IMR-90 (cell line): ENCODE measurements at regions not wholly inside any gene's neighbourhood (a gene's known extent, or its start where the extent isn't known, plus 50 kb on each side); places are given as distances from the start of the nearest gene placed in this dataset.
A peak's percentile ranks its signal among the peaks of the same experiment; 100 is the strongest.

ENCODE experiments used
- ATAC-seq: fragments of 200-7000 bp; cut with Tn5 transposase; 2 replicates; pipeline ENCODE4 v1.9.1; 2020; ENCODE audit warnings: low read depth, mild to moderate bottlenecking, moderate library complexity
- BruUV-seq: library from RNA; stranded (reverse); fragments of 400-500 nt; replicated peaks from 2 replicates; lab custom pipeline; 2021; lab: Mats Ljungman, UMichigan
- CTCF ChIA-PET: fragments of 300-600 bp; formaldehyde crosslinking; extraction: SDS; loops from one replicate; lab custom pipeline; 2021; ENCODE audit warnings: antibody characterized with exemption; lab: Yijun Ruan, JAX
- POLR2A ChIA-PET: fragments of 300-600 bp; sonication (Branson Sonifier 250); formaldehyde crosslinking; loops from one replicate; lab custom pipeline; 2022; ENCODE audit warnings: antibody characterized with exemption; ENCODE audit not compliant: unreplicated experiment; lab: Charles Lee
- DNase-seq: peaks from one replicate; pipeline ENCODE4 v3.0.0; 2013
- H2AFZ ChIP-seq: replicated peaks from 2 replicates; pipeline ENCODE3; 2013; ENCODE audit warnings: low read length, mild to moderate bottlenecking; ENCODE audit not compliant: poor library complexity
- H2AK5ac ChIP-seq: 2 replicates; pipeline ENCODE4 v1.6.1; 2013; ENCODE audit warnings: low read depth, low read length, inconsistent platforms
- H2AK9ac ChIP-seq: replicated peaks from 2 replicates; pipeline ENCODE3; 2013; ENCODE audit warnings: mild to moderate bottlenecking, low read depth, low read length, moderate library complexity; ENCODE audit not compliant: poor library complexity
- H2BK120ac ChIP-seq: 2 replicates; pipeline ENCODE4 v1.6.1; 2013; ENCODE audit warnings: low read depth, low read length, inconsistent platforms
- H2BK15ac ChIP-seq: 3 replicates; pipeline ENCODE4 v1.6.1; 2013; ENCODE audit warnings: low read depth, low read length, inconsistent platforms
- H2BK20ac ChIP-seq: 2 replicates; pipeline ENCODE4 v1.6.1; 2013; ENCODE audit warnings: low read depth, mild to moderate bottlenecking, inconsistent platforms, low read length, moderate library complexity
- H2BK5ac ChIP-seq: 2 replicates; pipeline ENCODE4 v1.6.1; 2013; ENCODE audit warnings: mild to moderate bottlenecking, low read depth, low read length, inconsistent platforms; ENCODE audit not compliant: poor library complexity, severe bottlenecking
- H3K14ac ChIP-seq: replicated peaks from 2 replicates; pipeline ENCODE4 v1.6.1; 2013; ENCODE audit warnings: low read depth, low read length, inconsistent platforms
- H3K18ac ChIP-seq: 2 replicates; pipeline ENCODE4 v1.6.1; 2013; ENCODE audit warnings: low read depth, low read length, control low read depth
- H3K23ac ChIP-seq: 2 replicates; pipeline ENCODE4 v1.6.1; 2013; ENCODE audit warnings: low read depth, low read length, inconsistent platforms
- H3K27ac ChIP-seq: 2 replicates; pipeline ENCODE4 v1.5.1; 2013; ENCODE audit warnings: mild to moderate bottlenecking, control low read depth, low read length; ENCODE audit not compliant: insufficient read depth
- H3K27me3 ChIP-seq: 2 replicates; pipeline ENCODE4 v1.6.1; 2013; ENCODE audit warnings: low read length; ENCODE audit not compliant: control insufficient read depth, insufficient read depth
- H3K36me3 ChIP-seq: 2 replicates; pipeline ENCODE4 v1.6.1; 2013; ENCODE audit warnings: low read length, mixed read lengths; ENCODE audit not compliant: control insufficient read depth, insufficient read depth
- H3K4ac ChIP-seq: 2 replicates; pipeline ENCODE4 v1.6.1; 2013; ENCODE audit warnings: low read depth, low read length, inconsistent platforms
- H3K4me1 ChIP-seq: 2 replicates; pipeline ENCODE4 v1.6.1; 2013; ENCODE audit warnings: low read length, mixed read lengths; ENCODE audit not compliant: control insufficient read depth, insufficient read depth
- H3K4me2 ChIP-seq: 2 replicates; pipeline ENCODE4 v1.6.1; 2013; ENCODE audit warnings: low read depth, mild to moderate bottlenecking, control low read depth, low read length, moderate library complexity
- H3K4me3 ChIP-seq: 2 replicates; pipeline ENCODE4 v1.5.1; 2013; ENCODE audit warnings: low read depth, mild to moderate bottlenecking, control low read depth, low read length, moderate library complexity; ENCODE audit not compliant: insufficient read depth
- H3K56ac ChIP-seq: 2 replicates; pipeline ENCODE4 v1.6.1; 2013; ENCODE audit warnings: low read length, inconsistent platforms; ENCODE audit not compliant: insufficient read depth; ENCODE audit errors: extremely low read depth
- H3K79me1 ChIP-seq, 2 experiments: 2 replicates each; pipeline ENCODE4 v1.6.1; 2013; ENCODE audit warnings: low read length in 2 of 2, inconsistent platforms in 1 of 2, low read depth in 1 of 2
- H3K9ac ChIP-seq: 2 replicates; pipeline ENCODE4 v1.6.1; 2013; ENCODE audit warnings: low read depth, low read length, control low read depth
- H3K9me1 ChIP-seq: 2 replicates; pipeline ENCODE4 v1.6.1; 2013; ENCODE audit warnings: low read length, inconsistent platforms; ENCODE audit not compliant: insufficient read depth
- H3K9me3 ChIP-seq: 2 replicates; pipeline ENCODE4 v1.6.1; 2013; ENCODE audit warnings: low read length; ENCODE audit not compliant: control insufficient read depth, insufficient read depth
- H4K20me1 ChIP-seq: 2 replicates; pipeline ENCODE4 v1.6.1; 2013; ENCODE audit warnings: low read length, inconsistent platforms; ENCODE audit not compliant: insufficient read depth
- H4K5ac ChIP-seq: 2 replicates; pipeline ENCODE4 v1.6.1; 2013; ENCODE audit warnings: mild to moderate bottlenecking, low read depth, low read length, control low read depth
- H4K8ac ChIP-seq, 2 experiments: 2 replicates each; pipeline ENCODE4 v1.6.1; 2013; ENCODE audit warnings: low read depth in 2 of 2, low read length in 2 of 2, control low read depth in 1 of 2, inconsistent platforms in 1 of 2
- H4K91ac ChIP-seq: 2 replicates; pipeline ENCODE4 v1.6.1; 2013; ENCODE audit warnings: low read depth, low read length, inconsistent platforms; ENCODE audit not compliant: insufficient read depth
- CEBPB ChIP-seq: IDR thresholded peaks from 2 replicates; pipeline ENCODE4 v1.6.1; 2012; ENCODE audit warnings: low read depth, low read length, improper control_type of control experiment
- CHD1 ChIP-seq: IDR thresholded peaks from 2 replicates; pipeline ENCODE4 v1.6.1; 2012; ENCODE audit warnings: low read depth, low read length, improper control_type of control experiment
- ELK1 ChIP-seq: fragments of 150-350 bp; IDR thresholded peaks from 2 replicates; pipeline ENCODE4 v1.6.1; 2016; ENCODE audit warnings: low read depth, mild to moderate bottlenecking, low read length, moderate library complexity, borderline replicate concordance
- FOS ChIP-seq: fragments of 150-350 bp; IDR thresholded peaks from 2 replicates; pipeline ENCODE4 v1.6.1; 2016; ENCODE audit warnings: low read depth, low read length
- MAFK ChIP-seq: IDR thresholded peaks from 2 replicates; pipeline ENCODE4 v1.6.1; 2012; ENCODE audit warnings: low read depth, low read length, improper control_type of control experiment
- MAZ ChIP-seq: IDR thresholded peaks from 2 replicates; pipeline ENCODE4 v1.6.1; 2012; ENCODE audit warnings: low read depth, mild to moderate bottlenecking, low read length, improper control_type of control experiment, moderate library complexity, borderline replicate concordance
- MXI1 ChIP-seq: IDR thresholded peaks from 2 replicates; pipeline ENCODE4 v1.6.1; 2012; ENCODE audit warnings: low read depth, mild to moderate bottlenecking, low read length, moderate library complexity, borderline replicate concordance
- POLR2A ChIP-seq: IDR thresholded peaks from 2 replicates; pipeline ENCODE4 v1.6.1; 2012; ENCODE audit warnings: mild to moderate bottlenecking, low read depth, low read length
- RAD21 ChIP-seq: IDR thresholded peaks from 2 replicates; pipeline ENCODE4 v1.6.1; 2012; ENCODE audit warnings: low read length, improper control_type of control experiment
- RCOR1 ChIP-seq: IDR thresholded peaks from 2 replicates; pipeline ENCODE4 v1.6.1; 2012; ENCODE audit warnings: mild to moderate bottlenecking, low read length, improper control_type of control experiment; ENCODE audit not compliant: insufficient replicate concordance
- RFX5 ChIP-seq: IDR thresholded peaks from 2 replicates; pipeline ENCODE4 v1.8.0; 2012; ENCODE audit warnings: low read depth, mild to moderate bottlenecking, low read length, moderate library complexity
- SMC3 ChIP-seq: fragments of 150-350 bp; IDR thresholded peaks from 2 replicates; pipeline ENCODE4 v1.6.1; 2016; ENCODE audit warnings: low read depth, mild to moderate bottlenecking, antibody characterized with exemption, low read length, moderate library complexity
- USF2 ChIP-seq: fragments of 150-350 bp; IDR thresholded peaks from 2 replicates; pipeline ENCODE4 v1.6.1; 2017; ENCODE audit warnings: mild to moderate bottlenecking, antibody characterized with exemption, low read length, low read depth
- WGBS, 2 experiments: methylation state at CpG; one replicate each; pipeline versions ENCODE4 v1.1.5 to v1.1.7; 2013; ENCODE audit warnings: missing lambda C conversion rate in 2 of 2; ENCODE audit not compliant: insufficient read length in 1 of 2; ENCODE audit errors: extremely low coverage in 2 of 2; 5-methylcytosine and 5-hydroxymethylcytosine counted together
- dilution Hi-C: fragments of 300-500 bp; cut with HindIII; formaldehyde crosslinking; loops from one replicate; pipeline ENCODE4 v1.14.3; 2018; ENCODE audit warnings: low sequenced_read_pairs; ENCODE audit not compliant: unreplicated experiment
- in situ Hi-C: fragments of 300-500 bp; cut with MboI; formaldehyde crosslinking; loops from 3 replicates; pipeline ENCODE4 v1.14.3; 2019; ENCODE audit warnings: low sequenced_read_pairs, inconsistent platforms, mixed read lengths
- intact Hi-C: fragments of 100-400 bp; cut with micrococcal nuclease; formaldehyde crosslinking; loops from 2 replicates; pipeline ENCODE4 v1.10.0; 2022
- TF ChIP-seq, protein P1 (sequence below): conservative IDR thresholded peaks from 2 replicates; pipeline ENCODE4 v1.5.1; 2012; ENCODE audit warnings: mild to moderate bottlenecking, low read depth, low read length, improper control_type of control experiment

GRCh38 chr7:85509476-85509875, 322.6 kb upstream of the SEMA3D start:
- Histone ChIP-seq H2AK9ac (no peak overlapping the region), H2BK5ac (peak overlapping the region; percentile 59), H3K9me3 (no peaks in the 10 kb centered on the region), H3K18ac (peak overlapping the region; percentile 47), H3K9me1 (peaks cover 6% of the 10 kb centered on the region), H2AK5ac (peak overlapping the region; percentile 83), H3K56ac (no peak overlapping the region), H4K5ac (peak overlapping the region; percentile 3; the same call in 1 of the 2 replicates), H4K20me1 (no peaks in the 10 kb centered on the region), H2BK15ac (peak overlapping the region; percentile 99; the same call in 2 of the 3 replicates), H3K14ac (peak overlapping the region; percentile 77), H3K9ac (no peak overlapping the region), H4K91ac (peak overlapping the region; percentile 45), H3K27ac (peak overlapping the region; percentile 10; the same call in 1 of the 2 replicates), H2AFZ (no peak overlapping the region), H3K4me3 (no peak overlapping the region), H3K36me3 (no peaks in the 10 kb centered on the region), H2BK120ac (peak overlapping the region; percentile 78), H3K27me3 (no peaks in the 10 kb centered on the region), H3K4ac (peak overlapping the region; percentile 56), H3K23ac (no peak overlapping the region), H3K4me1 (peaks cover 7% of the 10 kb centered on the region), H2BK20ac (peak overlapping the region; percentile 87), H3K79me1 (no peaks in the 10 kb centered on the region), H4K8ac (peak overlapping the region; percentile 54 to 69; a peak in 2 of 4 replicates), H3K4me2 (peak overlapping the region; percentile 27; the same call in 1 of the 2 replicates)
- no peak for TF ChIP-seq SMC3
- no peak for TF ChIP-seq MAZ
- no peak for TF ChIP-seq RFX5
- TF ChIP-seq ELK1, result no peak
- no peak for TF ChIP-seq RAD21
- no peak for TF ChIP-seq CEBPB
- no peak for TF ChIP-seq MXI1
- no peak for TF ChIP-seq USF2
- TF ChIP-seq MAFK, result no peak
- no peak for TF ChIP-seq FOS
- TF ChIP-seq RCOR1, result no peak
- TF ChIP-seq, protein P1, sequence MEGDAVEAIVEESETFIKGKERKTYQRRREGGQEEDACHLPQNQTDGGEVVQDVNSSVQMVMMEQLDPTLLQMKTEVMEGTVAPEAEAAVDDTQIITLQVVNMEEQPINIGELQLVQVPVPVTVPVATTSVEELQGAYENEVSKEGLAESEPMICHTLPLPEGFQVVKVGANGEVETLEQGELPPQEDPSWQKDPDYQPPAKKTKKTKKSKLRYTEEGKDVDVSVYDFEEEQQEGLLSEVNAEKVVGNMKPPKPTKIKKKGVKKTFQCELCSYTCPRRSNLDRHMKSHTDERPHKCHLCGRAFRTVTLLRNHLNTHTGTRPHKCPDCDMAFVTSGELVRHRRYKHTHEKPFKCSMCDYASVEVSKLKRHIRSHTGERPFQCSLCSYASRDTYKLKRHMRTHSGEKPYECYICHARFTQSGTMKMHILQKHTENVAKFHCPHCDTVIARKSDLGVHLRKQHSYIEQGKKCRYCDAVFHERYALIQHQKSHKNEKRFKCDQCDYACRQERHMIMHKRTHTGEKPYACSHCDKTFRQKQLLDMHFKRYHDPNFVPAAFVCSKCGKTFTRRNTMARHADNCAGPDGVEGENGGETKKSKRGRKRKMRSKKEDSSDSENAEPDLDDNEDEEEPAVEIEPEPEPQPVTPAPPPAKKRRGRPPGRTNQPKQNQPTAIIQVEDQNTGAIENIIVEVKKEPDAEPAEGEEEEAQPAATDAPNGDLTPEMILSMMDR, result no peak
- TF ChIP-seq CHD1, result no peak
- no peak for TF ChIP-seq POLR2A
- no peak for DNase-seq
- BruUV-seq, result no TSS peak
- no CpG with 5 or more reads among the region's 2 CpGs for WGBS, 2 experiments
- dilution Hi-C loops (no loop called here), in situ Hi-C loops (no loop called here), intact Hi-C loops (no loop called here)
- POLR2A ChIA-PET, result no interaction called here
- CTCF ChIA-PET, result no interaction called here
- ATAC-seq, result no peak
